ENCODE measurements at regions not wholly inside any gene's neighbourhood (a gene's known extent, or its start where the extent isn't known, plus 50 kb on each side); places are given as distances from the start of the nearest gene placed in this dataset.

- no peak overlapping the region for H3K4me3 ChIP-seq (replicated peaks in 1 of 2; ENCODE audit: low read depth in 2 of 2, low read length in 2 of 2)
- TF ChIP-seq CTCF (IDR thresholded peaks at IDR 0.05; ENCODE audit: low read depth, low read length) = no peak
- DNase-seq (ENCODE audit: low read depth in 2 of 2) = peak; percentile 53 to 96
Observed at GRCh38 chr11:19366992-19367709, 126.4 kb upstream of the E2F8 start.

- H3K4me3 ChIP-seq (replicated peaks in 1 of 2; ENCODE audit: low read depth in 2 of 2, low read length in 2 of 2) = no peak overlapping the region
- peak; percentile 61 to 71 for DNase-seq (ENCODE audit: low read depth in 2 of 2)
- TF ChIP-seq CTCF (IDR thresholded peaks at IDR 0.05; ENCODE audit: low read depth, low read length) = no peak
Observed at GRCh38 chr11:19365743-19366410, 125.1 kb upstream of the E2F8 start.

GRCh38 chr11:19359221-19360000, 118.7 kb upstream of the E2F8 start:
- DNase-seq (ENCODE audit: low read depth in 2 of 2) = peak; percentile 54 to 85
- H3K4me3 ChIP-seq (replicated peaks in 1 of 2; ENCODE audit: low read depth in 2 of 2, low read length in 2 of 2) = no peak overlapping the region
- TF ChIP-seq CTCF (IDR thresholded peaks at IDR 0.05; ENCODE audit: low read depth, low read length) = no peak

GRCh38 chr11:19357943-19358342, 117.2 kb upstream of the E2F8 start:
- no peak for TF ChIP-seq CTCF (IDR thresholded peaks at IDR 0.05; ENCODE audit: low read depth, low read length)
- DNase-seq (ENCODE audit: low read depth in 2 of 2) = no peak
- no peak overlapping the region for H3K4me3 ChIP-seq (replicated peaks in 1 of 2; ENCODE audit: low read depth in 2 of 2, low read length in 2 of 2)

GRCh38 chr11:19355601-19356000, 114.9 kb upstream of the E2F8 start:
- DNase-seq (ENCODE audit: low read depth in 2 of 2) = peak in 1 of 2 donors; percentile 48
- TF ChIP-seq CTCF (IDR thresholded peaks at IDR 0.05; ENCODE audit: low read depth, low read length) = no peak
- no peak overlapping the region for H3K4me3 ChIP-seq (replicated peaks in 1 of 2; ENCODE audit: low read depth in 2 of 2, low read length in 2 of 2)

GRCh38 chr11:19353287-19353850, 112.6 kb upstream of the E2F8 start:
- no peak for DNase-seq (ENCODE audit: low read depth in 2 of 2)
- TF ChIP-seq CTCF (IDR thresholded peaks at IDR 0.05; ENCODE audit: low read depth, low read length) = no peak
- no peak overlapping the region for H3K4me3 ChIP-seq (replicated peaks in 1 of 2; ENCODE audit: low read depth in 2 of 2, low read length in 2 of 2)
